ENCODE measurements at regions not wholly inside any gene's neighbourhood (a gene's known extent, or its start where the extent isn't known, plus 50 kb on each side); places are given as distances from the start of the nearest gene placed in this dataset.

GRCh38 chr15:60126200-60126599 is 122.1 kb downstream of the FOXB1 start:
- peaks cover 5% of the 10 kb centered on the region for H3K27me3 ChIP-seq
- TF ChIP-seq EZH2 (IDR thresholded peaks at IDR 0.05; ENCODE audit: borderline replicate concordance): no peak
- no peak for TF ChIP-seq EZH2phosphoT487 (IDR thresholded peaks at IDR 0.05; ENCODE audit: low read depth, severe bottlenecking, unreplicated experiment)
- TF ChIP-seq CTCF (IDR thresholded peaks at IDR 0.05; ENCODE audit: poor library complexity): no peak
- no peak overlapping the region for H3K27ac ChIP-seq
- H3K9me2 ChIP-seq (replicated peaks; ENCODE audit: insufficient read depth): no peaks in the 10 kb centered on the region
- no peaks in the 10 kb centered on the region for H4K20me1 ChIP-seq (ENCODE audit: insufficient read depth, poor library complexity, severe bottlenecking)
- H3K79me2 ChIP-seq: no peaks in the 10 kb centered on the region
- H3K4me2 ChIP-seq: no peak overlapping the region
- H2AFZ ChIP-seq: no peak overlapping the region
- DNase-seq (ENCODE audit: low spot score): no peak
- H3K4me3 ChIP-seq: no peak overlapping the region
- WGBS (ENCODE audit: low lambda C conversion rate, missing lambda C conversion rate): 91% methylated on average over 4 of the region's 4 CpGs
- H3K36me3 ChIP-seq (replicated peaks; ENCODE audit: insufficient read depth, low read depth): no peaks in the 10 kb centered on the region
- H3K4me1 ChIP-seq (ENCODE audit: insufficient read depth): peaks cover 6% of the 10 kb centered on the region
- no peaks in the 10 kb centered on the region for H3K9me3 ChIP-seq (ENCODE audit: low read depth)

GRCh38 chr15:60126661-60127060 is 122.5 kb downstream of the FOXB1 start:
- no peaks in the 10 kb centered on the region for H3K36me3 ChIP-seq (replicated peaks; ENCODE audit: insufficient read depth, low read depth)
- H3K27me3 ChIP-seq: peaks cover under 1% of the 10 kb centered on the region
- H3K9me3 ChIP-seq (ENCODE audit: low read depth): no peaks in the 10 kb centered on the region
- TF ChIP-seq CTCF (IDR thresholded peaks at IDR 0.05; ENCODE audit: poor library complexity) (no peak), EZH2 (IDR thresholded peaks at IDR 0.05; ENCODE audit: borderline replicate concordance) (no peak), EZH2phosphoT487 (IDR thresholded peaks at IDR 0.05; ENCODE audit: low read depth, severe bottlenecking, unreplicated experiment) (no peak)
- no peak overlapping the region for H3K4me3 ChIP-seq
- no peaks in the 10 kb centered on the region for H3K9me2 ChIP-seq (replicated peaks; ENCODE audit: insufficient read depth)
- no peak overlapping the region for H3K27ac ChIP-seq
- no peak for DNase-seq (ENCODE audit: low spot score)
- H4K20me1 ChIP-seq (ENCODE audit: insufficient read depth, poor library complexity, severe bottlenecking): no peaks in the 10 kb centered on the region
- 93% methylated on average over 5 of the region's 5 CpGs for WGBS (ENCODE audit: low lambda C conversion rate, missing lambda C conversion rate)
- no peak overlapping the region for H3K4me2 ChIP-seq
- H3K79me2 ChIP-seq: no peaks in the 10 kb centered on the region
- H2AFZ ChIP-seq: no peak overlapping the region
- H3K4me1 ChIP-seq (ENCODE audit: insufficient read depth): peaks cover 6% of the 10 kb centered on the region

GRCh38 chr15:60128000-60128376 is 123.9 kb downstream of the FOXB1 start:
- no peaks in the 10 kb centered on the region for H3K36me3 ChIP-seq (replicated peaks; ENCODE audit: insufficient read depth, low read depth)
- H3K27me3 ChIP-seq: no peaks in the 10 kb centered on the region
- peak overlapping the region; percentile 26 for H3K27ac ChIP-seq
- no peaks in the 10 kb centered on the region for H4K20me1 ChIP-seq (ENCODE audit: insufficient read depth, poor library complexity, severe bottlenecking)
- H3K4me2 ChIP-seq: peak overlapping the region; percentile 73
- H3K4me1 ChIP-seq (ENCODE audit: insufficient read depth): peaks cover 6% of the 10 kb centered on the region
- no peak for DNase-seq (ENCODE audit: low spot score)
- no peaks in the 10 kb centered on the region for H3K79me2 ChIP-seq
- H3K4me3 ChIP-seq: peak overlapping the region; percentile 23
- H3K9me3 ChIP-seq (ENCODE audit: low read depth): no peaks in the 10 kb centered on the region
- TF ChIP-seq CTCF (IDR thresholded peaks at IDR 0.05; ENCODE audit: poor library complexity) (no peak), EZH2phosphoT487 (IDR thresholded peaks at IDR 0.05; ENCODE audit: low read depth, severe bottlenecking, unreplicated experiment) (no peak), EZH2 (IDR thresholded peaks at IDR 0.05; ENCODE audit: borderline replicate concordance) (no peak)
- H2AFZ ChIP-seq: peak overlapping the region; percentile 50
- WGBS (ENCODE audit: low lambda C conversion rate, missing lambda C conversion rate): 26% methylated on average over 5 of the region's 5 CpGs
- no peaks in the 10 kb centered on the region for H3K9me2 ChIP-seq (replicated peaks; ENCODE audit: insufficient read depth)

GRCh38 chr15:60128710-60129109 is 124.6 kb downstream of the FOXB1 start:
- Histone ChIP-seq H3K9me3 (ENCODE audit: low read depth) (no peaks in the 10 kb centered on the region), H3K4me3 (no peak overlapping the region), H3K9me2 (replicated peaks; ENCODE audit: insufficient read depth) (no peaks in the 10 kb centered on the region), H3K4me1 (ENCODE audit: insufficient read depth) (peaks cover 6% of the 10 kb centered on the region), H4K20me1 (ENCODE audit: insufficient read depth, poor library complexity, severe bottlenecking) (no peaks in the 10 kb centered on the region), H3K79me2 (no peaks in the 10 kb centered on the region), H2AFZ (no peak overlapping the region), H3K36me3 (replicated peaks; ENCODE audit: insufficient read depth, low read depth) (no peaks in the 10 kb centered on the region), H3K4me2 (no peak overlapping the region), H3K27ac (no peak overlapping the region), H3K27me3 (peaks cover 4% of the 10 kb centered on the region)
- no peak for TF ChIP-seq EZH2phosphoT487 (IDR thresholded peaks at IDR 0.05; ENCODE audit: low read depth, severe bottlenecking, unreplicated experiment)
- TF ChIP-seq EZH2 (IDR thresholded peaks at IDR 0.05; ENCODE audit: borderline replicate concordance): no peak
- no peak for TF ChIP-seq CTCF (IDR thresholded peaks at IDR 0.05; ENCODE audit: poor library complexity)
- WGBS (ENCODE audit: low lambda C conversion rate, missing lambda C conversion rate): 27% methylated on average over 5 of the region's 5 CpGs
- no peak for DNase-seq (ENCODE audit: low spot score)

All from hepatocyte (in vitro differentiated cells).